K562 (cell line): ENCODE measurements at regions not wholly inside any gene's neighbourhood (a gene's known extent, or its start where the extent isn't known, plus 50 kb on each side); places are given as distances from the start of the nearest gene placed in this dataset.
A peak's percentile ranks its signal among the peaks of the same experiment; 100 is the strongest.

ENCODE experiments used
- ATAC-seq: fragments of 200-7000 bp; cut with Tn5 transposase; 3 replicates; pipeline ENCODE4 v1.9.1; 2020; ENCODE audit warnings: moderate library complexity
- BruUV-seq: library from RNA; stranded (reverse); fragments of 400-500 nt; replicated peaks from 2 replicates; lab custom pipeline; 2021; lab: Mats Ljungman, UMichigan
- CTCF ChIA-PET: fragments of 300-600 bp; formaldehyde crosslinking; extraction: SDS; loops from one replicate; lab custom pipeline; 2021; ENCODE audit warnings: low intra/inter-chr PET ratio; lab: Yijun Ruan, JAX
- POLR2A ChIA-PET: fragments of 300-600, 350-650 bp; sonication (Branson Sonifier 250); formaldehyde crosslinking; extraction: SDS; loops from one replicate; lab custom pipeline; 2021; ENCODE audit warnings: antibody characterized with exemption, inconsistent platforms; lab: Yijun Ruan, JAX
- DNase-seq, 4 experiments: peaks; one replicate each; pipeline versions ENCODE4 v3.0.0 to v3.0.0-alpha.2; 2011 to 2018; ENCODE audit warnings: low spot score in 3 of 4, mixed read lengths in 3 of 4; ENCODE audit errors: extremely low read depth in 1 of 4
- FAIRE-seq: peaks from 2 replicates; lab custom pipeline; 2011; peaks lifted over from hg19 to GRCh38; lab: Jason Lieb, UNC
- H2AFZ ChIP-seq: 2 replicates; pipeline ENCODE4 v1.6.0; 2011; ENCODE audit warnings: low read depth, low read length, control low read depth, inconsistent platforms
- H3K27ac ChIP-seq: fragments of 200-600 bp; 3 replicates; pipeline ENCODE4 v1.8.0; 2011; ENCODE audit warnings: low read depth, mild to moderate bottlenecking, control low read depth, inconsistent platforms, low read length, moderate library complexity, mixed read lengths; ENCODE audit errors: extremely low read depth
- H3K27me3 ChIP-seq, 2 experiments: fragments of 300-600 bp in 1 of 2; 2 replicates in 1 of 2; 3 replicates in 1 of 2; pipeline versions ENCODE4 v1.6.0 to v1.8.0; 2011; ENCODE audit warnings: inconsistent platforms in 2 of 2, low read length in 2 of 2, mild to moderate bottlenecking in 1 of 2, mixed read lengths in 1 of 2, moderate library complexity in 1 of 2; ENCODE audit not compliant: control insufficient read depth in 2 of 2, insufficient read depth in 2 of 2
- H3K36me3 ChIP-seq: fragments of 300-600 bp; 3 replicates; pipeline ENCODE4 v1.8.0; 2011; ENCODE audit warnings: mild to moderate bottlenecking, low read length, inconsistent platforms; ENCODE audit not compliant: control insufficient read depth, insufficient read depth
- H3K4me1 ChIP-seq, 2 experiments: fragments of 200-600 bp in 1 of 2; replicated peaks in 1 of 2; 2 replicates in 1 of 2; 3 replicates in 1 of 2; pipeline versions ENCODE4 v1.5.1 to v1.8.0; 2011; ENCODE audit warnings: inconsistent platforms in 2 of 2, low read length in 2 of 2, mild to moderate bottlenecking in 1 of 2, mixed read lengths in 1 of 2, moderate library complexity in 1 of 2; ENCODE audit not compliant: control insufficient read depth in 2 of 2, insufficient read depth in 2 of 2
- H3K4me2 ChIP-seq: 2 replicates; pipeline ENCODE4 v1.6.1; 2011; ENCODE audit warnings: low read length, control low read depth, inconsistent platforms, mixed read lengths; ENCODE audit not compliant: insufficient read depth
- H3K4me3 ChIP-seq: fragments of 200-600 bp; sonication (generic), shearing (Covaris generic); 2 replicates; pipeline ENCODE4 v1.5.1; 2016; ENCODE audit warnings: control low read depth, inconsistent platforms
- H3K79me2 ChIP-seq: fragments of 200-600 bp; 3 replicates; pipeline ENCODE4 v1.8.0; 2011; ENCODE audit warnings: low read length, inconsistent platforms; ENCODE audit not compliant: control insufficient read depth, insufficient read depth
- H3K9ac ChIP-seq, 2 experiments: 2 replicates each; pipeline versions ENCODE4 v1.6.0 to v1.6.1; 2011; ENCODE audit warnings: low read depth in 2 of 2, low read length in 2 of 2, control low read depth in 1 of 2, inconsistent platforms in 1 of 2, mild to moderate bottlenecking in 1 of 2, mixed read lengths in 1 of 2; ENCODE audit not compliant: insufficient read depth in 1 of 2
- H3K9me1 ChIP-seq: one replicate; pipeline ENCODE4 v1.6.0; 2011; ENCODE audit warnings: inconsistent platforms, mild to moderate bottlenecking, low read length, moderate library complexity; ENCODE audit not compliant: control insufficient read depth, insufficient read depth
- H3K9me3 ChIP-seq: replicated peaks from 2 replicates; pipeline ENCODE4 v1.5.1; 2011; ENCODE audit warnings: low read depth, low read length, inconsistent platforms; ENCODE audit not compliant: control insufficient read depth, insufficient read depth
- H4K20me1 ChIP-seq: replicated peaks from 2 replicates; pipeline ENCODE4 v1.6.1; 2011; ENCODE audit warnings: low read length, inconsistent platforms, mixed read lengths; ENCODE audit not compliant: control insufficient read depth, insufficient read depth
- BRF2 ChIP-seq: IDR thresholded peaks from 3 replicates; pipeline ENCODE4 v1.6.1; 2011; ENCODE audit warnings: borderline replicate concordance, mild to moderate bottlenecking; ENCODE audit not compliant: insufficient read length, insufficient read depth
- E2F8 ChIP-seq: fragments of 450-650 bp; IDR thresholded peaks from 2 replicates; pipeline ENCODE4 v1.7.1; 2018; ENCODE audit warnings: mild to moderate bottlenecking, low read depth; ENCODE audit not compliant: partially characterized antibody
- HCFC1 ChIP-seq: IDR thresholded peaks from 2 replicates; pipeline ENCODE4 v1.6.1; 2012; ENCODE audit warnings: low read depth, low read length, improper control_type of control experiment
- MEIS2 ChIP-seq: fragments of 450-650 bp; IDR thresholded peaks from 2 replicates; pipeline ENCODE4 v1.6.1; 2014; ENCODE audit warnings: mild to moderate bottlenecking; ENCODE audit not compliant: partially characterized antibody
- NFYB ChIP-seq: IDR thresholded peaks from 2 replicates; pipeline ENCODE4 v1.6.1; 2011; ENCODE audit warnings: mild to moderate bottlenecking, moderate library complexity; ENCODE audit not compliant: insufficient read length; ENCODE audit errors: extremely low read depth
- PKNOX1 ChIP-seq: fragments of 450-650 bp; IDR thresholded peaks from 2 replicates; pipeline ENCODE4 v1.6.1; 2016
- STAG1 ChIP-seq: sonication (generic); formaldehyde crosslinking; IDR thresholded peaks from 2 replicates; pipeline ENCODE4 v1.5.0; 2020; ENCODE audit warnings: missing genetic modification reagents, borderline replicate concordance
- TSC22D4 ChIP-seq: fragments of 450-650 bp; IDR thresholded peaks from 2 replicates; pipeline ENCODE4 v1.6.1; 2016; ENCODE audit warnings: missing genetic modification characterization, missing biosample characterization, control low read depth
- ZNF3 ChIP-seq: fragments of 250-450 bp; sonication (Bioruptor Pico); IDR thresholded peaks from 2 replicates; pipeline ENCODE4 v1.5.0; 2021; ENCODE audit warnings: mild to moderate bottlenecking, moderate library complexity
- ZNF764 ChIP-seq: fragments of 250-450 bp; sonication (Bioruptor Pico); IDR thresholded peaks from 2 replicates; pipeline ENCODE4 v1.4.0; 2020; ENCODE audit warnings: low read depth, mild to moderate bottlenecking, moderate library complexity
- WGBS: fragments of 100-300 bp; shearing (Covaris generic); methylation state at CpG from one replicate; pipeline ENCODE4 v1.1.6; 2016; ENCODE audit warnings: low coverage, mixed read lengths; ENCODE audit not compliant: insufficient coverage; ENCODE audit errors: missing lambda C conversion rate; 5-methylcytosine and 5-hydroxymethylcytosine counted together
- in situ Hi-C: fragments of 300-500 bp; cut with MboI; formaldehyde crosslinking; loops from 4 replicates; pipeline ENCODE4 v1.15.0; 2018; ENCODE audit warnings: inconsistent platforms, mixed read lengths
- intact Hi-C: fragments of 100-400 bp; cut with micrococcal nuclease; formaldehyde crosslinking; loops from 2 replicates; pipeline ENCODE4 v1.14.2; 2022

GRCh38 chr1:8154621-8155052 is 128.5 kb upstream of the ERRFI1 start:
- ATAC-seq (peak; percentile 64), FAIRE-seq (no peak), DNase-seq (peak in 1 of 4 experiments; percentile 23)
- H3K4me3 ChIP-seq, result no peak overlapping the region
- 0 out of 2 replicates have a peak, but pooled peaks cover 2% of the 10 kb centered on the region for H3K9me3 ChIP-seq
- ChIA-PET POLR2A (interaction anchor here (1.0 to 2.3 kb wide), 3 partner anchors 12 to 32 kb away, joined by 3 to 8 read pairs (median 7); no protein-coding TSS in a partner anchor), CTCF (no interaction called here)
- no peaks in the 10 kb centered on the region for H3K36me3 ChIP-seq
- H3K9me1 ChIP-seq, result no peaks in the 10 kb centered on the region
- H4K20me1 ChIP-seq, result no peaks in the 10 kb centered on the region
- intact Hi-C loops (no loop called here), in situ Hi-C loops (no loop called here)
- H3K9ac ChIP-seq, result 0 out of 4 replicates have a peak overlapping the region, but pooled peaks of 1 of the 2 experiments have one; percentile 43
- no peak overlapping the region for H3K27ac ChIP-seq
- no TSS peak for BruUV-seq
- no peak overlapping the region for H3K4me2 ChIP-seq
- no peak overlapping the region for H2AFZ ChIP-seq
- 9% methylated on average over 15 of the region's 15 CpGs for WGBS
- no peaks in the 10 kb centered on the region; a peak in 1 of 5 replicates for H3K4me1 ChIP-seq
- H3K27me3 ChIP-seq, result peaks cover 34 to 71% of the 10 kb centered on the region in 2 experiments; a peak in 4 of 5 replicates
- no peaks in the 10 kb centered on the region for H3K79me2 ChIP-seq
- TF ChIP-seq PKNOX1 (peak; percentile 70), BRF2 (no peak), ZNF764 (CRISPR knock-in tag) (no peak), MEIS2 (peak; percentile 97), NFYB (no peak), ZNF3 (CRISPR knock-in tag) (no peak), STAG1 (no peak), HCFC1 (no peak), TSC22D4 (tag) (no peak), E2F8 (no peak)
